COLO668 (cell line): ENCODE measurements at regions not wholly inside any gene's neighbourhood (a gene's known extent, or its start where the extent isn't known, plus 50 kb on each side); places are given as distances from the start of the nearest gene placed in this dataset.

Experiments used
- DNase-seq: peaks from one replicate; lab custom pipeline; 2025; ENCODE audit not compliant: unreplicated experiment; lab: John Stamatoyannopoulos, UW

GRCh38 chrX:39318506-39319343, 517.5 kb downstream of the MID1IP1 start:
- no peak for DNase-seq

GRCh38 chrX:39320165-39320564, 518.9 kb downstream of the MID1IP1 start:
- DNase-seq: peak; percentile 26

GRCh38 chrX:39322496-39322895, 521.2 kb downstream of the MID1IP1 start:
- DNase-seq: no peak

GRCh38 chrX:39324233-39324930, 523.1 kb downstream of the MID1IP1 start:
- DNase-seq: peak; percentile 1

- DNase-seq: no peak
Measured at GRCh38 chrX:39327255-39327654, 526.0 kb downstream of the MID1IP1 start.

GRCh38 chrX:39327705-39328104, 526.4 kb downstream of the MID1IP1 start:
- no peak for DNase-seq

GRCh38 chrX:39328661-39329060, 527.4 kb downstream of the MID1IP1 start:
- DNase-seq: no peak

- DNase-seq: no peak
Measured at GRCh38 chrX:39331082-39331704, 529.9 kb downstream of the MID1IP1 start.

GRCh38 chrX:39333451-39333850, 532.2 kb downstream of the MID1IP1 start:
- DNase-seq: no peak

GRCh38 chrX:39335513-39336235, 534.4 kb downstream of the MID1IP1 start:
- DNase-seq: peak; percentile 78

- DNase-seq: peak; percentile 54
Measured at GRCh38 chrX:39336671-39337311, 535.5 kb downstream of the MID1IP1 start.

GRCh38 chrX:39337451-39337850, 536.2 kb downstream of the MID1IP1 start:
- DNase-seq: peak; percentile 48

GRCh38 chrX:39338583-39338982, 537.3 kb downstream of the MID1IP1 start:
- DNase-seq: no peak

- DNase-seq: no peak
Measured at GRCh38 chrX:39356119-39356807, 555.0 kb downstream of the MID1IP1 start.

- DNase-seq: no peak
Measured at GRCh38 chrX:39360101-39360500, 558.8 kb downstream of the MID1IP1 start.

- DNase-seq: no peak
Measured at GRCh38 chrX:39361736-39362135, 560.5 kb downstream of the MID1IP1 start.

- DNase-seq: no peak
Measured at GRCh38 chrX:39367416-39367815, 566.2 kb downstream of the MID1IP1 start.

GRCh38 chrX:39372115-39372514, 570.9 kb downstream of the MID1IP1 start:
- DNase-seq: no peak

- no peak for DNase-seq
Measured at GRCh38 chrX:39377157-39377556, 575.9 kb downstream of the MID1IP1 start.

- no peak for DNase-seq
Measured at GRCh38 chrX:39377773-39378172, 576.5 kb downstream of the MID1IP1 start.
